Liver (tissue), 3 donors: ENCODE measurements at regions not wholly inside any gene's neighbourhood (a gene's known extent, or its start where the extent isn't known, plus 50 kb on each side); places are given as distances from the start of the nearest gene placed in this dataset.

Experiments
- CTCF ChIP-seq: fragments of 150-350 bp; IDR thresholded peaks from 2 replicates; pipeline ENCODE4 v1.5.1; 2017; ENCODE audit warnings: improper control_type of control experiment, low read depth, low read length; ENCODE audit not compliant: missing input control
- FOXA1 ChIP-seq: IDR thresholded peaks from 2 replicates; pipeline ENCODE4 v1.6.1; 2016; ENCODE audit warnings: antibody characterized with exemption
- GABPA ChIP-seq, 2 donors: IDR thresholded peaks in 1 of 2; conservative IDR thresholded peaks in 1 of 2; 2 replicates each; pipeline ENCODE4 v1.6.1; 2016; ENCODE audit warnings: antibody characterized with exemption in 2 of 2, mild to moderate bottlenecking in 1 of 2, moderate library complexity in 1 of 2
- JUND ChIP-seq, 2 donors: IDR thresholded peaks; 2 replicates each; pipeline ENCODE4 v1.6.1; 2016; ENCODE audit warnings: antibody characterized with exemption in 2 of 2
- MAX ChIP-seq: IDR thresholded peaks from 2 replicates; pipeline ENCODE4 v1.6.1; 2016; ENCODE audit warnings: antibody characterized with exemption
- RAD21 ChIP-seq, 2 donors: IDR thresholded peaks; 2 replicates each; pipeline ENCODE4 v1.6.1; 2016; ENCODE audit warnings: antibody characterized with exemption in 2 of 2, mild to moderate bottlenecking in 2 of 2
- REST ChIP-seq: IDR thresholded peaks from 2 replicates; pipeline ENCODE4 v1.6.1; 2016; ENCODE audit warnings: antibody characterized with exemption, mild to moderate bottlenecking
- SP1 ChIP-seq: IDR thresholded peaks from 2 replicates; pipeline ENCODE4 v1.6.1; 2018; ENCODE audit warnings: antibody characterized with exemption, mild to moderate bottlenecking
- TAF1 ChIP-seq: conservative IDR thresholded peaks from 2 replicates; pipeline ENCODE4 v1.6.1; 2016; ENCODE audit warnings: antibody characterized with exemption, mild to moderate bottlenecking
- YY1 ChIP-seq: IDR thresholded peaks from 2 replicates; pipeline ENCODE4 v1.6.1; 2016; ENCODE audit warnings: antibody characterized with exemption, mild to moderate bottlenecking
- donor health status: healthy.
- donor health status: healthy.

- TF ChIP-seq JUND (IDR thresholded peaks at IDR 0.05) (no peak), TAF1 (no peak), YY1 (no peak), CTCF (no peak), GABPA (IDR thresholded peaks at IDR 0.05 in 1 of 2, conservative IDR thresholded peaks at IDR 0.05 in 1 of 2) (no peak), RAD21 (IDR thresholded peaks at IDR 0.05) (no peak), FOXA1 (no peak), REST (no peak), MAX (no peak), SP1 (no peak)
Measured at GRCh38 chr6:16903470-16903869, 142.2 kb upstream of the ATXN1 start.
